Psoas muscle (tissue), 7 donors: ENCODE measurements at regions not wholly inside any gene's neighbourhood (a gene's known extent, or its start where the extent isn't known, plus 50 kb on each side); places are given as distances from the start of the nearest gene placed in this dataset.

Experiments
- ATAC-seq, 4 donors: fragments of 200-7000 bp; cut with Tn5 transposase; one replicate each; pipeline ENCODE4 v1.9.1; 2020; ENCODE audit warnings: moderate library complexity in 3 of 4, mild to moderate bottlenecking in 2 of 4
- DNase-seq, 2 donors: peaks; one replicate each; pipeline ENCODE4 v3.0.0-alpha.2; 2020
- H3K27ac ChIP-seq: fragments of 200-600 bp; one replicate; pipeline ENCODE4 v1.8.0; 2022
- H3K27me3 ChIP-seq, 3 donors: fragments of 200-600 bp in 1 of 3; one replicate each; pipeline versions ENCODE4 v1.6.1 to v1.8.0; 2013 to 2022; ENCODE audit warnings: low read length in 2 of 3, mild to moderate bottlenecking in 2 of 3, moderate library complexity in 1 of 3; ENCODE audit not compliant: insufficient read depth in 3 of 3
- H3K36me3 ChIP-seq, 2 donors: fragments of 200-600 bp in 1 of 2; one replicate each; pipeline versions ENCODE4 v1.6.1 to v1.8.0; 2013 to 2022; ENCODE audit warnings: low read depth in 1 of 2, mild to moderate bottlenecking in 1 of 2, moderate library complexity in 1 of 2; ENCODE audit not compliant: insufficient read depth in 1 of 2
- H3K4me1 ChIP-seq: fragments of 200-600 bp; one replicate; pipeline ENCODE4 v1.8.0; 2022
- H3K4me3 ChIP-seq: fragments of 200-600 bp; one replicate; pipeline ENCODE4 v1.8.0; 2022; ENCODE audit warnings: mild to moderate bottlenecking
- H3K9me3 ChIP-seq: fragments of 200-600 bp; one replicate; pipeline ENCODE4 v1.8.0; 2022
- WGBS, 3 donors: extraction: QIAGEN DNeasy Blood & Tissue Kit; methylation state at CpG; one replicate each; pipeline versions ENCODE4 v1.1.6 to v1.1.7; 2013; 5-methylcytosine and 5-hydroxymethylcytosine counted together
- intact Hi-C, 2 donors: fragments of 100-400 bp; cut with DNase I; formaldehyde crosslinking; loops; one replicate each; pipeline versions ENCODE4 v1.11.0 to v1.14.2; 2022
- TF ChIP-seq, protein P1 (sequence below): fragments of 200-600 bp; IDR thresholded peaks from one replicate; pipeline ENCODE4 v1.8.0; 2022; ENCODE audit warnings: antibody characterized with exemption
- donor health status: healthy with polysubstance abuse.
- donor health status: DM: no; HTN: no; CAD: no; lungs with moderate emphysema.
- donor health status: Bipolar disorder and iron deficiency.
- donor health status: healthy.
- donor health status: DM: yes; HTN: yes; CAD: no.
- donor health status: DM: no; HTN: no; CAD: no.
- donor health status: DM: yes; HTN: yes; CAD: no.

GRCh38 chr6:921400-921799 is 228.5 kb upstream of the EXOC2 start:
- peaks cover 0 to 6% (median 0%) of the 10 kb centered on the region in 3 donors for H3K27me3 ChIP-seq
- no peak overlapping the region for H3K27ac ChIP-seq
- WGBS, 3 donors, result 81 to 96% (median 84%) methylated on average over 4 of the region's 4 CpGs
- H3K9me3 ChIP-seq, result no peaks in the 10 kb centered on the region
- no peaks in the 10 kb centered on the region for H3K36me3 ChIP-seq
- H3K4me3 ChIP-seq, result no peak overlapping the region
- intact Hi-C loops, result no loop called here
- TF ChIP-seq, protein P1, sequence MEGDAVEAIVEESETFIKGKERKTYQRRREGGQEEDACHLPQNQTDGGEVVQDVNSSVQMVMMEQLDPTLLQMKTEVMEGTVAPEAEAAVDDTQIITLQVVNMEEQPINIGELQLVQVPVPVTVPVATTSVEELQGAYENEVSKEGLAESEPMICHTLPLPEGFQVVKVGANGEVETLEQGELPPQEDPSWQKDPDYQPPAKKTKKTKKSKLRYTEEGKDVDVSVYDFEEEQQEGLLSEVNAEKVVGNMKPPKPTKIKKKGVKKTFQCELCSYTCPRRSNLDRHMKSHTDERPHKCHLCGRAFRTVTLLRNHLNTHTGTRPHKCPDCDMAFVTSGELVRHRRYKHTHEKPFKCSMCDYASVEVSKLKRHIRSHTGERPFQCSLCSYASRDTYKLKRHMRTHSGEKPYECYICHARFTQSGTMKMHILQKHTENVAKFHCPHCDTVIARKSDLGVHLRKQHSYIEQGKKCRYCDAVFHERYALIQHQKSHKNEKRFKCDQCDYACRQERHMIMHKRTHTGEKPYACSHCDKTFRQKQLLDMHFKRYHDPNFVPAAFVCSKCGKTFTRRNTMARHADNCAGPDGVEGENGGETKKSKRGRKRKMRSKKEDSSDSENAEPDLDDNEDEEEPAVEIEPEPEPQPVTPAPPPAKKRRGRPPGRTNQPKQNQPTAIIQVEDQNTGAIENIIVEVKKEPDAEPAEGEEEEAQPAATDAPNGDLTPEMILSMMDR, result no peak
- DNase-seq (no peak), ATAC-seq (no peak)
- no peaks in the 10 kb centered on the region for H3K4me1 ChIP-seq

- DNase-seq (no peak), ATAC-seq (no peak)
- TF ChIP-seq, protein P1, result no peak
- H3K4me3 ChIP-seq, result no peak overlapping the region
- no peaks in the 10 kb centered on the region for H3K4me1 ChIP-seq
- WGBS, 3 donors, result 89 to 91% (median 89%) methylated on average over 9 of the region's 9 CpGs
- no peaks in the 10 kb centered on the region for H3K9me3 ChIP-seq
- H3K27me3 ChIP-seq, result peaks cover 0 to 6% (median 0%) of the 10 kb centered on the region in 3 donors
- H3K27ac ChIP-seq, result no peak overlapping the region
- intact Hi-C loops, result no loop called here
- H3K36me3 ChIP-seq, result no peaks in the 10 kb centered on the region
These were observed 227.6 kb upstream of the EXOC2 start for GRCh38 chr6:920512-920911.

DNA sequence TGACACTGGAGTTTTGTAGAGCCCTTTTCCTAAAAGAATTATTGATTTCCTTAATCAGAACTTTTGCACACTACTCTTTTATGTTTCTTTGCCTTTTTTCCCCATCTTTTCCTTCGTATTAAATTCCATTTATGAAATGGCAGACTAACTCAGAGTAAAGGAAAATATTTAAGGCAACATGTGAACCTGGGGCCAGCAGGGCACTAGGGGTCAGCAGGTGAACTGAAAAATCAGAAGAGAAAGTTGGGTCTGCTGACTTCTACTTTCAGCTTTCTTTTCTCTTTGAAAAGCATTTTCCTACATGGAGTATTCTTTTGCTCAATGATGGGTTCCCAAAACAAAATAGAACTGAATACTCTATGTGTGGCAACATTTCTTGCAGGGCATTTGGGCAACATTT is 226.6 kb upstream of the EXOC2 start:
- no peaks in the 10 kb centered on the region for H3K4me1 ChIP-seq
- H3K4me3 ChIP-seq, result no peak overlapping the region
- no peak overlapping the region for H3K27ac ChIP-seq
- intact Hi-C loops, result no loop called here
- DNase-seq, result no peak
- no peaks in the 10 kb centered on the region for H3K36me3 ChIP-seq
- TF ChIP-seq, protein P1, result no peak
- H3K27me3 ChIP-seq, result peaks cover 0 to 6% (median 0%) of the 10 kb centered on the region in 3 donors
- no peak for ATAC-seq
- no peaks in the 10 kb centered on the region for H3K9me3 ChIP-seq
- WGBS, 3 donors, result 68 to 88% (median 73%) methylated on average over 1 of the region's 1 CpG

DNA sequence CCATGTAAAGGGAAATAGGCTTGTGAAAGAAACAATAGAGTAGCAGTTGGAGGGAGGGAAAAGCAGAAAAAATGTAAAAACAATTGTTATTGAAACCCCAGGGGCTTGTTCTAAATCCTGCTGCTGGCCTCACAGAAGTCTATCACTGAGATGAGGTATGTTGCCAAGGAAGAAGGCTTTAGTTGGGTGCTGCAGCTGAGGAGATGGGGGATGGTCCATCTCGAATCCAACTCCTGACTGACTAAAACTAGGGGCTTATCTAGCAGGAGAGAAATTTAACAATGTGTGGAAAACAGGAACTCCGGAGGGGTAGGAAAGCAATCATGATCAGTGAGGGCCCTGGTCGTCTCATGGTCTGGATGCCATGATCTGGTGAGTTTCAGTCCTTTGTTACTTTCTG is 225.0 kb upstream of the EXOC2 start:
- no peak for ATAC-seq
- intact Hi-C loops, result no loop called here
- no peak overlapping the region for H3K27ac ChIP-seq
- 71 to 78% (median 72%) methylated on average over 3 of the region's 3 CpGs for WGBS, 3 donors
- no peaks in the 10 kb centered on the region for H3K9me3 ChIP-seq
- no peaks in the 10 kb centered on the region for H3K36me3 ChIP-seq
- H3K27me3 ChIP-seq, result peaks cover 0 to 3% (median 0%) of the 10 kb centered on the region in 3 donors
- TF ChIP-seq, protein P1, result no peak
- H3K4me3 ChIP-seq, result no peak overlapping the region
- DNase-seq, result no peak
- H3K4me1 ChIP-seq, result no peaks in the 10 kb centered on the region

DNA sequence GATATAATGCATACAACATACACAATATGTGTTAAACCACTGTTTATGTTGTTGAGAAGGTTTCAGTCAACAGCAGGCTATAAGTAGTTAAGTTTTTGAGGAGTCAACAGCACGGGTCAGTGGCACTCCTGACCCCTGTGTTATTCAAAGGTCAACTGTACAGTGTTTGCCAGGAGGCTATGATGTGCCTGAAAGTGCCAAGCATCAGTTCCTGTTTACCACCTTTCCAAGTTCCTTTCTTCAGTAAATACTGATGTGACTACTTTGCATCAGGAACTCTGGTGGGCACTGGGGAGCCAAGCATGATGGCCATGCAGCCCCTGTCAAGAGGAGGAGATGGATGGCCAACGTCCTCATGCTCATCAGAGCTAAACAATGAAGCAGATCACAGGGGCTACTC is 224.4 kb upstream of the EXOC2 start:
- Histone ChIP-seq H3K36me3 (no peaks in the 10 kb centered on the region), H3K4me1 (no peaks in the 10 kb centered on the region), H3K9me3 (no peaks in the 10 kb centered on the region), H3K4me3 (no peak overlapping the region), H3K27me3 (peaks cover 0 to 3% (median 0%) of the 10 kb centered on the region in 3 donors), H3K27ac (no peak overlapping the region)
- WGBS, 3 donors, result 33 to 46% (median 33%) methylated on average over 2 of the region's 2 CpGs
- ATAC-seq (no peak), DNase-seq (no peak)
- intact Hi-C loops, result no loop called here
- TF ChIP-seq, protein P1, result no peak
